SK-N-SH (cell line): ENCODE measurements at regions not wholly inside any gene's neighbourhood (a gene's known extent, or its start where the extent isn't known, plus 50 kb on each side); places are given as distances from the start of the nearest gene placed in this dataset.

ENCODE experiments used
- CTCF ChIP-seq: fragments of 200-600 bp; sonication (generic); IDR thresholded peaks from 2 replicates; pipeline ENCODE4 v1.6.1; 2017; ENCODE audit warnings: antibody characterized with exemption, mild to moderate bottlenecking, moderate library complexity
- ELF1 ChIP-seq: IDR thresholded peaks from 2 replicates; pipeline ENCODE4 v1.4.0; 2012
- FOXM1 ChIP-seq: IDR thresholded peaks from 2 replicates; pipeline ENCODE4 v1.4.0; 2012; ENCODE audit warnings: low read depth, mild to moderate bottlenecking
- GABPA ChIP-seq: IDR thresholded peaks from 2 replicates; pipeline ENCODE4 v1.4.0; 2012; ENCODE audit warnings: low read depth, mild to moderate bottlenecking
- NRF1 ChIP-seq: IDR thresholded peaks from 2 replicates; pipeline ENCODE4 v1.6.1; 2012; ENCODE audit warnings: low read depth, mild to moderate bottlenecking, low read length
- RAD21 ChIP-seq: IDR thresholded peaks from 2 replicates; pipeline ENCODE4 v1.6.1; 2012; ENCODE audit warnings: mild to moderate bottlenecking, low read length
- TCF12 ChIP-seq: IDR thresholded peaks from 2 replicates; pipeline ENCODE4 v1.4.0; 2012

GRCh38 chr9:81150016-81150625 is 539.2 kb downstream of the TLE1 start:
- TF ChIP-seq CTCF, result no peak
- TF ChIP-seq GABPA, result no peak
- TF ChIP-seq TCF12, result no peak
- no peak for TF ChIP-seq FOXM1
- TF ChIP-seq RAD21, result no peak
- TF ChIP-seq ELF1, result no peak
- TF ChIP-seq NRF1, result no peak
